Fibroblast of upper back skin (primary cell): ENCODE measurements at regions not wholly inside any gene's neighbourhood (a gene's known extent, or its start where the extent isn't known, plus 50 kb on each side); places are given as distances from the start of the nearest gene placed in this dataset.
A peak's percentile ranks its signal among the peaks of the same experiment; 100 is the strongest.
"Not testable (repeated sequence)": the region's sequence is repeated elsewhere in the genome, so short reads cannot be mapped to it uniquely, and the experiment has no call there.

Source experiments
- DNase-seq: peaks from one replicate; pipeline ENCODE4 v3.0.0-alpha.2; 2013

DNA sequence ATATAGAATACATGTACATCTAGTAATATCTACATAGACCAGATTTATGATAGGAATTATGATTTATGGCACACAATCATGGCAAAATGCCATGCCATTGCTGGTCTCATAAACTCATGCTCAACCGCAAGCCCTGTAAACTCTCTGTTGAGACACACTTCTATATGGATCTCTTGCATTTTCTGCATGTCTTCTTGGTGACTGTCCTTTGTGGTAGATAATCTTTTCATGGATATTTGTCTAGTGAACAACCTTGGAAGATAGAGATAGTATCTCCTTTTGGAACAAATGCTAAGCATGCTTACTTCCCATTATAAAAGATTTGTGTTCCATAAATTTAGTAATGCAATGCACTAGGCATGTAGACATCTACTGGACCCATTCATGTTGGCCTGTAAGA, 328.0 kb downstream of the NAF1 start:
- no peak for DNase-seq

DNA sequence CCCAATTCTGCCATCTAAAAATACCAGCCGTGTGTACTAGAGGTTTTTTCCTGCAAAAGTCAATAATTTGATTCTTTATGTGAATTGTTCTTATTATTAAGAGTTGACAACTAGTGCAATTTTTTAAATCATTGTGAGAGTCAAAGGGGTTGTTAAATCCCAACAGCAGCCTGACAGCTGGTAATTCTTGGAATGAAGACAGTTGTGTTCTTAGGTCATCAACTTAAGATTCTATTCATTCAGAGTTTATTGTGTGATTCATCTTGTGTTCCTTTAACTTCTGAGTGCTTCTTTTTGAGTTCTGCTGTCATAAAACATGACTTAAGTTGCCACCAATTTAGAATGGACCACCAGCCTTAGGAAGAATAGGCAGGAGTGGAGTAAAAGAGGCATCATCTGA, 329.0 kb downstream of the NAF1 start:
- DNase-seq: no peak

DNA sequence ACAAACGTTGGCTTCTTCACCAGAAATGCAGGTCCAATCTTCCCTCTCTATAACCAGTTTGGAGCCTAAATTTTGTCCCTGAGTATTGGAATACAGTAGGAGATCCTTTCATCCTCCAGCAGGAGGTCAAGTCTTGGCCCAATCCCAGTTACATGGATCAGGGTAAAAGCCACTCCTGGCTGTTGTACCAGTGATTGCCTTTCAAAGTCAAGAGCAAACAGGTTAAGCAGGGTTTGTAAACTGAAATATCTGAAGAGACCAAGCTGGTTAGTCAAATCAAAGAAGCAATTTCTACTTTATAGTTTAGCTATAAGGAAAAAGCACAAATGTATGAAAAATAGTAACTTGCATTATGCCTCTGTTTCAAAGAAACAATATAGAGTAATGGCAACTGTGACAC, 329.4 kb downstream of the NAF1 start:
- DNase-seq: no peak

DNA sequence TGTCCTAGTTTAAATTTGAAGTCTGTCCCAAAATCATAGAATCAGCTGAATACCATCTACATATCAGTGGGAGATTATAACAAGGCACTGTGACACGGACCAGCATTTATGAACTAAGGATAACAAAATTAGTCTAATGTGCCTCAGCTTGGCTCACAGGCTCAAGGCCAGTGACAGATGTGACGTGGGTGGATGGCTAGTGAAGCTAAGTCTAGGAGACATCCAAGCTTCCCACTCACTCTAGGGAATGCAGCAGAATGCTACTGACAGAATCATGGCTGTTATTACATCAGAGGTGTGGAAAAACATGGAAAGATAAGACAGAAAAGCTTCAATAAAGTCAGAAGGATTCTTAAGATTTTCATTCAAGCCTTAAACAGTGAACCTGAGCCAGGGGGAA, 329.9 kb downstream of the NAF1 start:
- DNase-seq: no peak

DNA sequence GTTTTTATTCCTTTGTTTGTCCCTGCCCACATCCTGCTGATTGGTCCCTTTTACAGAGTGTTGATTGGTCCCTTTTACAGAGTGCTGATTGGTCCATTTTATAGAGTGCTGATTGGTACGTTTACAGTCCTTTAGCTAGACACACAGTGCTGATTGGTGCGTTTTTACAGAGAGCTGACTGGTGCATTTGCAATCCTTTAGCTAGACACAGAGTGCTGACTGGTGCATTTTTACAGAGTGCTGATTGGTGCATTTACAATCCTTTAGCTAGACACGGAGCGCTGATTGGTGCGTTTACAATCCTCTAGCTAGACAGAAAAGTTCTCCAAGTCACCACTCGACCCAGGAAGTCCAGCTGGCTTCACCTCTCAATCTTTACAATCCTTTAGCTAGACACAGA, 330.4 kb downstream of the NAF1 start:
- DNase-seq: not testable (repeated sequence)

DNA sequence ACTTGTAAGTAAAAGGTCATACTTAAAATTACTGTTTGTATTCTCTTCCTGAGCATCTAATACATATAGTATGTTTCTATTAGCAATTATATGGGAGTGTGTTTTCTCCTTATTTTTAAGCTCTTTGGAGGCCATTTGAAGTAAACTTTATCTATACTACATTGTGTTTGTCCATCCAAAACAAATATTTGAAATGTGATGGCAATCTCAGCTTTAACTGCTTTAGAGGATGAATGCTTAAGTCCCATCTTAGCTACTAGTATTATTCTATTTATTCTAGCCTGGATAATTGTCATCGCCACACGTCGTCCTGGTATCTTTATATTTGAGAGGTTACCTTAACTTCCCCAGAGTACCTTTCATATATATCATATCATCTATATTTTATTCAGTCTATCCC, 335.8 kb downstream of the NAF1 start:
- DNase-seq: no peak

DNA sequence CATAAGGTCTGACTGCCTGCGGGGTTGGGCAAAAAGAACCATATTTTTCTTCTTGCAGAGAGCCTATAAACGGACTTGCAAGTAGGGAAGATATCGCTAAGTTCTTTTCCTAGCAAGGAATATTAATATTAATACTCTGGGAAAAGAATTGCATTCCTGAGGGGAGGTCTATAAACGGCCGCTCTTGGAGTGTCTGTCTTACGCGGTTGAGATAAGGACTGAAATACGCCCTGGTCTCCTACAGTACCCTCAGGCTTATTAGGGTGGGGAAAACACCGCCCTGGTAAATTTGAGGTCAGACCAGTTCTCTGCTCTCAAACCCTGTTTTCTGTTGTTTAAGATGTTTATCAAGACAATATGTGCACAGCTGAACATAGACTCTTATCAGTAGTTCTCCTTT, 349.3 kb downstream of the NAF1 start:
- not testable (repeated sequence) for DNase-seq

DNA sequence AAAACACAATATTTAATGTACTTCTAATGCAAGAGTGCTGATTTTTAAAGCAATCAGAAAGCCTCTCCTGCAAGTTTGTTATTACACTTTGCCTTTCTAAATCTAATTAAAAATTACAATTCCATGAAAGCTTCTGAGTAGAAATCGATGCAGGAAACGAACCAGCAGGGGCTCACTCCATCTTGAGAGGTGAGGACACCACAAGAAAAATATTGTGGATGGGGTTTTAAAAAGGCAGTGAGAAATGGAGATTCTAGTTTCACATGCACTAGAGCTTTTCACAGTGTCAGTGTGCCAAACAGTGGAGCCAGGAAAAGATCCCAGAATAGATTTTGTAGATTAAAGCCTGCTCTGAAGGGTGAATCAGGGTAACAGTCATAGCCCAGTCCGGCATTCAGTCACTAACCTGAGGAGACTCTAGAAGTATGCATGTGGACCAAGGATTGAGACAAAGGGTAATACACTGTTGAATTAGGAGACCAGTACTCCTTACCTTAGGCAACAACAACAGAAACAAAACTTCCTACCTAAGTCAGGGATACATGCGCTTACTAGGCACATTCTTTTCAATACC, 362.3 kb downstream of the NAF1 start:
- no peak for DNase-seq

DNA sequence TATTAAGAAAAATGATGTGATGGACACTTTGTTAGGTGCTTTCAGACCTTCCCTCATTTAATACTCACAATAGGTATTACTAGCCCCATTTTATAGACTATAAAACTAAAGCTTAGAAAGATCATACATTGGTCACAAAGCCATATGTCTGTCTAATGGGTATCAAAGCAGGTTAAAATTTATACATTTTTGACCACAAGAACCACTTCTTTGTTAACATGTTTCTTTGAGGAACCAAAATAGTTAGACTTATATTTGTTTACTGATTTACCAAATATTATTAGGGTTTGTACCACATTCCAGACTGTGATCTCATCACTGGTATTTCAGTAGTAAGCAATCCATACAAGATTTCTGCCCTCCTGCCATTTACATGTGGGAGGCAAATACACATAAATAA, 363.3 kb downstream of the NAF1 start:
- no peak for DNase-seq

DNA sequence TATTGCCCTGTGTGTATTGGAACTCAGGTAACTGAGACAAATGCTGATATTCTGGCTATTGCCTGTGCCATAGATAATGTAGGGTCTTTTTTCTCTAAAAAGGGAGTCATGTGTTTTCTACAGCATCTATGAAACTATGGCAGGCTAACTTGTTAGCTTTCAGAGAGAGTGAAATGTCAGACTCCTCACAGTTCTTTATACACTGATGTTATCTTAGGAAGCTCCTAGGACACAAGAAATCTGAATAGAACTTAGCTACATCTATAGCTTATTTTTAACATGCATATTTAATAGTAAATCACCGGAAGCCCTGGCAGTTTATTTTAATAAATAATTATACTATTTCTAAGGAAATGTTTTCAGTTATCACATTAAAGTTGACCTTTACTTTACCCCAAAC, 369.6 kb downstream of the NAF1 start:
- no peak for DNase-seq

DNA sequence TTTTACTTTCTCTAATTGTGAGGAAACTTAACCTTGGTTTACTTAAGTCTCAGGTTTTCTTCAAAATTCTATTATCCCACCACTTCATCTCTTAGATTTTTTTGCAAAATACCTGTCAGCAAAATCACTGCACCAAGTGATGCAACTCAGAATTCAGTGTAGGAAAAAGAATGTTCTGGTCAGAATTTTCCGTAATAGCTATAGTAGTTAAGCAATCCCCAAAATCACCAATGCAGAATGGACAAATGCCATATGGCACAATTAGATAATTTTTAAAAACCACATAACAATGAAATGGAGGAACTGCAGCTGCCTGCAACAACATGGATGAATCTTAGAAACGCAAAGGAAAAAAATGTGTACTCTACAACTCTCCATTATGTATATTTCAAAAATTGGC, 373.1 kb downstream of the NAF1 start:
- DNase-seq: peak; percentile 72

DNA sequence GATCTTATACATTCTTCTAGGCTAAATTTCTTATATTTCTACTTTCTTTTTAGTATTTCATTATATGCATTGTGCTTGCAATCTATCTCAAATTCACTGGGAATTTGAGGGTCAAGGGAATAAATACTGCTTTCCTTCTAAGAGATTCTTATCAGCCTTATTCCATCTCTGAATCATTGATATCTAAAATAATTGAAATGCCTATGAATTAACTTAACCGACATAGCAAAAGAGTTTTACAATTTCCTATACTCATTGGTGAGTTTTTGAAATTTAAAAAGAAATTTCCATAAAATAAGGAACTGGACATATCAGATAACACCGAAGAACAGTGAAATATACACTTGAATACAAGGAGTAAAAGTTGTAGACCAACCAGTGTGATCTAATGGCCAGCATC, 373.7 kb downstream of the NAF1 start:
- DNase-seq: no peak

DNA sequence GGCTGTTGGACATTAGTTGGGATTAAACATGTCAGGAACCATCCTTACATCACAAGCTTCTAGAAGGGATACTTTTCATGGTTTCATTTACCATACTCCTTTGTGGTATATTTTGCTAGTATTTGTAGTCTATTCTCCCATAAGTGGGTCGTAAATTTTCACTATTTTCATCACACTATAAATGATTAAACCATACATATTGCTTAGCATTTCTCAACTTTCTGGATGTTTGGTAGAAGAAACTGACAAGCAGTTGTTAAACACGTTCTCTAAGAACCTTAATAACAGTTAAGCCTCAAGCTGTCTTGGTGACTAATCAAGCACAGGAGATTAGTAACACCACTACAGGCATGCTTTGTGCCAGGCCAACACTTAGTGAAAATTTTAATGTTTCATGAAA, 375.5 kb downstream of the NAF1 start:
- peak; percentile 64 for DNase-seq

DNA sequence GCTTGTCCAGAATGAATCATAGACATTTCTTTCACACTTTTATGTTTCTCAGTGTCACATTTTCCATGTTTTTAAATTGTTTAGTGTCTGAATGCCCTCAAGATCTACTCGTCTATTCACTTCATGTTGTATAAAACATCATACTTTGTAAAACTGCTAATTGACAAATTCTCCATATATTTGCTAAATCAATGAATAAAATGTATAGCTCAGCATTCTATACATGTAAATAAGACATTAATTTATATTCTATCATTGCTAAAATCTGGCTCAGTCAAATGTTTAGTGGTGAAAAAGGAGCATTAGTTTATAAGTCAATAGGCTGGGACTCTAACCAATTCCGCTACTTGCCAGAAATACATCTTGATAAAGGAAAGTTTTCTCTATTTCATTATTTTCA, 379.6 kb downstream of the NAF1 start:
- DNase-seq: no peak

DNA sequence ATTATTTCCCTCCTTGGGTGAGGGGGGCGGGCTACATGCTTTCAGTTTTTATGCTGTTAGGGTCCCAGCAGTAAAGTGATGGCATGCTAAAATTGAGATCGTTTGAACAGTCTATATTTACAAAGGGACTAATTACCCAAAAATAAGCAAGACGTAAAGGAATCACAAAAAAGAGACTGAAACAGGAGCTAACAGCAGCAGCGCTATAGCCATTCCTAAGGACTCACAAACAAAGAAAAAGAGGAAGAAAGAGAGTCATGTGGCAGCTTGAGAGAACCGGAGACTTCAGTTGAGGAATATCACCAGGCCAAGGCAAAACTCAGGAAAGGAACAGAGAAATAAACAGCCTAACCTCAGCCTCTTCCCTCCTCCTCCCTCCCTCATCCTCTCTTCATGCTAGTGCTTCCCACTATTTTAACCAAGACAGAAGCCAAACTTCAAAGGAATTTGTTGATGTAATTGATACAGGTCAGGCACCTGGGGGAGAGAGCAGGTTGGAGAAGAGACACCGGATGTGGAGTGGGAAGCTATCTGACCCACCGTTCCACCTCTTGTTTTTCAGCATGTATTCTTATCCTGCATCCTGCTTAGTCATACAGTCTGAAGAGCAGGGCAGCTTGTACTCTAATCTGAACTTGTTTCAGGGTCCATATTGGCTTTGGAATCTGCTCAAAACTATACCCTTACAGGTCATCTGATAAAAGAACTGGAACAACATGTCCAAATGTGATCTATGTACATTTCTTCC, 383.7 kb downstream of the NAF1 start:
- DNase-seq: no peak

DNA sequence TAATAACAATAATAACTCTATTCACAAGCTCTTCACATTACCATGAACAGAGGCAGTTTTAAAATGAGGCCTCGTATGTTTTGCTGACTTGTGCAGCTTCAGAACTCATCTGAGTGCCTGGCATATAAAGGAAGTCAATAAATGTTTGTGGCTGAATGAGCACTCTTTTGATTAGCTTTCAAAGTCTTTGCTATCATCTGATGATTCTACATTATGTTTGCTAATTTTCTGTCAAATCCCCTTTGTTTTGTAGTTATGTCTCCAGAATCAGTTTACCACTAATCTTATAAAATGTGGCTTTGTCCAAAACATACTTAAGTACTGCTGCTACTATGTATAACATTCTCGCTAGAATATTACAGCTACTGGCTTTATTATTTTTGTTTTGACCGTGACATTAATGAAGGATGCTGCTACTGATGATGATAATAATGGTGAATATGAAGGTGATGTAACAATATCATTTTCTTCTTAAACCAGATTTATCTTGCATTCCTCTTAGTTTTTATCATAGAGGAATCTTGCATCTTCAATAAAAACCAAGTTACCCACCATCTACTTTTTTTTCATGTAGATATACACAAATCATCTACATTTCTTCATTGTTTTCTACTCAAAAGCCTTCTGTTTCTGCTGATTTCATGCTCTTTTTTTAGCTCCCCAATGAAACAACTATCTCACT, 384.5 kb downstream of the NAF1 start:
- DNase-seq: no peak

DNA sequence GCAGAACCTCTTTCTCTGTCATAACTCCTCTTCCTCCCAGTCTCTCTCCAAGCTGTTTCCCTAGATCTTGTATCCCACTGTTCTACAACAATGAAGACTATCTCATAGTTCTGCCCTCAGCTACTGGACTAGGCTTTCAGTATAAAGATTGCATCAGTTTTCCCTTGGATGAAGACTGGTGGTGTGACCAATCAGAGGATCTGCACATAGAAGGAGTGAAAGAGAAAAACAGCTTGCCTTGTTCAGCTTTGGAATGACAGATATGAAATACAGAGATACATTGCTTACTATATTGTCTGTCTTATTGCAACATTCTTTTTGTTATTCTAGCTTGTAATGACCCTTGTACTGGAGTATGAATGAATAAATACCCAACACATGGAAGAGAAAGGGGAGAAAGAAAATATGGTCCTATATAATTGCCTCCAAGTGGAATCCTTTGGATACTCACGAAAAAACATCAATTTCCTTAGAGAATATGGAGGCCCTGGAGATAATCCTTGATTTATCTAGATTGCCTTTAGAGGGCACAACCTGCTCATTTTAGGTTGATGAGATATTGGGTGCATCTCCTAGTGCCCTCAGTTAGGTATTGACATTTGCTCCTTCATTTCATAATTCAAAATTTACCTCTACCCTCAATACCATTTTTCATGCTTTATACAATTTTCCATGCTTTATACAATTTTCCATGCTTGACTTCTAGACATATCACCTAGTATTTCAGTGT, 395.8 kb downstream of the NAF1 start:
- peak; percentile 30 for DNase-seq

DNA sequence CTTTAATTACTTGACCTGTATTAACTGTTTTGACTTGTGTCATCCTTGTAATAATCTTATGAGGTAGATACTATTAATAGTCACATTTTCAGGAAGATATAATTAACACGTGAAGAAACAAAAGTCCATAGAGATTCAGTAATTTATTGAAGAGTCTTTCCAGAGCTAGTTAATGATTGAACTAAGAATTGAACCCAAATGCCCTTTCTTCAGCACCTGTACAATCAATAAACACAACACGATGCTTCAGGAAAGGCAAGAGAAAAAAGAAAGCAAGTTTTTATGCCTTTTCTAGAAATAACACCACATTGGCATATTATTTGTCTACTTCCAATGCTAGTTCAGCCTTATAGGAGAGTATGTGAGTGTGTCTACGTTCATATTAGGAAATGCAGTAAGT, 399.6 kb downstream of the NAF1 start:
- no peak for DNase-seq

DNA sequence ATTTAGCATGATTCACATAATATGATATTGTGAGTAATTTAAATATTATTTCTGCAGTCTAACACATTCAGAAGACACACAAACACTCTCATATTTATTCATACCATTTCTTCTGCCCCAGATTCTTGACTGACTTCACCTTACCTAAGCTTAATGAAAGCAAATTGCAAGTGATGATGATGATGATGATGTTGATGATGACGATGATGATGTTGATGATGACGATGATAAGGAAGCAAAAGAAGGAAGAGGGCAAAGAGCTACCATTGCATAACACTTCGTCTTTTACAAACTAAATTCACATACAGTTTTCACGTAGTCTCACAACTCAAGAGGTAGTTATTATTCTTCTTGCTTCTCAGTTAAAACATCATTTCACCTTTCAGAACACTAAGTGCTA, 404.7 kb downstream of the NAF1 start:
- DNase-seq: no peak

DNA sequence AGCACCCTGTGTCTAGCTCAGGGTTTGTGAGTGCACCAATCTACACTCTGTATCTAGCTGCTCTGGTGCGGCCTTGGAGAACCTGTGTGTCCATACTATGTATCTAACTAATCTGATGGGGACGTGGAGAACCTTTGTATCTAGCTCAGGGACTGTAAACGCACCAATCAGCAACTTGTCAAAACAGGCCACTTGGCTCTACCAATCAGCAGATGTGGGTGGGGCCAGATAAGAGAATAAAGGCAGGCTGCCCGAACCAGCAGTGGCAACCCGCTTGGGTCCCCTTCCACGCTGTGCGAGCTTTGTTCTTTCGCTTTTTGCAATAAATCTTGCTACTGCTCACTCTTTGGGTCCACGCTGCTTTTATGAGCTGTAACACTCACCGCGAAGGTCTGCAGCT, 426.5 kb downstream of the NAF1 start:
- not testable (repeated sequence) for DNase-seq

DNA sequence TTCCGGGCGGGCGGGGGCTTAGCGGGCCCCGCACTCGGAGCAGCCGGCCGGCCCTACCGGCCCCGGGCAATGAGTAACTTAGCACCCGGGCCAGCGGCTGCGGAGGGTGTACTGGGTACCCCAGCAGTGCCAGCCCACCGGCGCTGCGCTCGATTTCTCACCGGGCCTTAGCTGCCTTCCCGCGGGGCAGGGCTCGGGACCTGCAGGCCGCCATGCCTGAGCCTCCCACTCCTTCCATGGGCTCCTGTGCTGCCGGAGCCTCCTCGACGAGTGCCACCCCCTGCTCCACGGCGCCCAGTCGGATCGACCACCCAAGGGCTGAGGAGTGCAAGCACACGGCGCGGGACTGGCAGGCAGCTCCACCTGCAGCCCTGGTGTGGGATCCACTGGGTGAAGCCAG, 427.1 kb downstream of the NAF1 start:
- not testable (repeated sequence) for DNase-seq

DNA sequence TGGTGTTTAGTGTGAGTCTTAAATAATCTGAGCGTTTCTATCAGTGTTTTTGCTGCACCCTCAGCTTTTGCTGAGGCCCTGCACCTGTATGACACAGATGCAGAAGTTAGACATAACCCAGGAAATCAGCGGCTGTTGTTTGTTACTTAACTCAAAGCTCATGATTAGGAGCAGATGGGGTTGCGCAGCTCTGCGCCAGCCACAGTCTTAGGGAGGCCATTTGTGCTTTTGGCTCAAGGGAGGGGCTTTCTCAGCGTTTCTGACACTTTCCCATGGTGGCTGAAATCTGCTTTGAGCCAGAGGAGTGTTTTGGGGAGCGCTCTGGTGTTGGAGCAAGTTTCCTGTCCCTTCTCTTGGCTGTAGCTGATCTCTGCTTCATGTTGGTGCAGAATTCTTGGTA, 433.8 kb downstream of the NAF1 start:
- DNase-seq: peak; percentile 12

DNA sequence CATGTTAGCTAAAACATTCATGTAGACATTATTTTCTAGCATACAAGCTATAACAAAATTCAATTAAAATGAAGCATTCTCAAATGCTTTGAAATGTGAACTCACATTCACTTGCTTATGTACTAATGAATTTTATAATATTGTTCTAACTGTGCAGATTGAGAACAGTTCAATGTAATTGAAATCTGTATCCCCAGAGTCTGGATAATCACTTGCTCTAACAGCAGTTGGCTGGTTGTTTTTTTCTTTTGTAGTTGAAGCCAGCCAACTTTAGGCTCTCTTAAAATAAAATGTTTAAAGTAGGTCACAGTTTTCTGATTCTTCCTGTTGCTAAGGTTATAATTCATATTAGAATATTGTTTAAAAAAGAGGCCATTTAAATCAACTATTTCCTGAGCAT, 438.9 kb downstream of the NAF1 start:
- DNase-seq: no peak

DNA sequence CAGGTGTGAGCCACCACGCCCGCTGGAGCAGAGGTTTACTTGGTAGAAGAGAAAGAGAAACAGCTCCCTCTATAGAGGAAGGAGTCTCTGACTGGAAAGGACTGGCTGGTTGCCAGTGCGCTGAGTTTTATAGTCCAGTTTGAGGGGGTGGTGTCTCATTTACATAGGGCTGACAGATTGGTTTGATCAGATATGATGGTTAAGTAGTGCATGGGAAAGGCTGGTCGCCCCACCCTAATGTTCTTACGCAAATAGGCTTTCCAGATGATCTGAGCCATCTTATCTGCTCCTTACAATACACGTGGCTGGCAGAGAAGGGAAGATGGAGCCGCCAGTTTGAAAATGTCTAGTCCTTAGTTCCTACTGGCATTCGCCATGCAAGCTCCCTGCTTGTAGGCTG, 439.5 kb downstream of the NAF1 start:
- DNase-seq: no peak
